Neuron (in vitro differentiated cells): ENCODE measurements at regions not wholly inside any gene's neighbourhood (a gene's known extent, or its start where the extent isn't known, plus 50 kb on each side); places are given as distances from the start of the nearest gene placed in this dataset.

Experiments
- H2AFZ ChIP-seq: one replicate; pipeline ENCODE4 v1.6.1; 2013; ENCODE audit warnings: low read depth, mild to moderate bottlenecking, inconsistent platforms, low read length, moderate library complexity
- H3K27me3 ChIP-seq: one replicate; pipeline ENCODE4 v1.6.1; 2013; ENCODE audit warnings: low read length; ENCODE audit not compliant: insufficient read depth
- H3K36me3 ChIP-seq: one replicate; pipeline ENCODE4 v1.6.1; 2013; ENCODE audit warnings: low read length; ENCODE audit not compliant: insufficient read depth
- H3K4me1 ChIP-seq: one replicate; pipeline ENCODE4 v1.6.1; 2013; ENCODE audit warnings: low read length; ENCODE audit not compliant: insufficient read depth
- H3K4me3 ChIP-seq: 2 replicates; pipeline ENCODE4 v1.5.1; 2013; ENCODE audit warnings: mild to moderate bottlenecking, low read length, moderate library complexity
- H3K9me3 ChIP-seq: one replicate; pipeline ENCODE4 v1.6.1; 2013; ENCODE audit warnings: low read length

GRCh38 chr18:11249391-11249790 is 100.0 kb upstream of the PIEZO2 start:
- Histone ChIP-seq H3K27me3 (no peaks in the 10 kb centered on the region), H3K36me3 (no peaks in the 10 kb centered on the region), H3K4me3 (no peak overlapping the region), H2AFZ (no peak overlapping the region), H3K9me3 (no peaks in the 10 kb centered on the region), H3K4me1 (no peaks in the 10 kb centered on the region)

- Histone ChIP-seq H3K27me3 (no peaks in the 10 kb centered on the region), H3K4me1 (no peaks in the 10 kb centered on the region), H3K9me3 (no peaks in the 10 kb centered on the region), H3K36me3 (no peaks in the 10 kb centered on the region), H2AFZ (no peak overlapping the region), H3K4me3 (no peak overlapping the region)
Observed at GRCh38 chr18:11247381-11247970, 98.1 kb upstream of the PIEZO2 start.

- H2AFZ ChIP-seq = no peak overlapping the region
- no peak overlapping the region for H3K4me3 ChIP-seq
- no peaks in the 10 kb centered on the region for H3K9me3 ChIP-seq
- H3K27me3 ChIP-seq = no peaks in the 10 kb centered on the region
- H3K4me1 ChIP-seq = no peaks in the 10 kb centered on the region
- H3K36me3 ChIP-seq = no peaks in the 10 kb centered on the region
Observed at GRCh38 chr18:11246495-11247300, 97.3 kb upstream of the PIEZO2 start.

GRCh38 chr18:11245879-11246278 is 96.5 kb upstream of the PIEZO2 start:
- Histone ChIP-seq H3K4me3 (no peak overlapping the region), H3K4me1 (no peaks in the 10 kb centered on the region), H3K9me3 (no peaks in the 10 kb centered on the region), H3K27me3 (no peaks in the 10 kb centered on the region), H3K36me3 (no peaks in the 10 kb centered on the region), H2AFZ (no peak overlapping the region)

GRCh38 chr18:11237484-11237883 is 88.1 kb upstream of the PIEZO2 start:
- Histone ChIP-seq H3K9me3 (no peaks in the 10 kb centered on the region), H3K4me3 (no peak overlapping the region), H3K36me3 (no peaks in the 10 kb centered on the region), H3K4me1 (no peaks in the 10 kb centered on the region), H3K27me3 (no peaks in the 10 kb centered on the region), H2AFZ (no peak overlapping the region)

- H2AFZ ChIP-seq = no peak overlapping the region
- H3K4me1 ChIP-seq = no peaks in the 10 kb centered on the region
- H3K9me3 ChIP-seq = no peaks in the 10 kb centered on the region
- no peak overlapping the region for H3K4me3 ChIP-seq
- no peaks in the 10 kb centered on the region for H3K36me3 ChIP-seq
- H3K27me3 ChIP-seq = no peaks in the 10 kb centered on the region
Observed at GRCh38 chr18:11237066-11237465, 87.7 kb upstream of the PIEZO2 start.

- H2AFZ ChIP-seq = no peak overlapping the region
Observed at GRCh38 chr18:11224153-11224552, 74.8 kb upstream of the PIEZO2 start.

GRCh38 chr18:11219571-11219970 is 70.2 kb upstream of the PIEZO2 start:
- H3K27me3 ChIP-seq = no peaks in the 10 kb centered on the region

More at GRCh38 chr18:11224153-11224552, 74.8 kb upstream of the PIEZO2 start:
- H3K9me3 ChIP-seq = no peaks in the 10 kb centered on the region
- no peaks in the 10 kb centered on the region for H3K36me3 ChIP-seq
- no peaks in the 10 kb centered on the region for H3K27me3 ChIP-seq
- no peak overlapping the region for H3K4me3 ChIP-seq
- peaks cover 2% of the 10 kb centered on the region for H3K4me1 ChIP-seq

GRCh38 chr18:11215216-11215615 is 65.8 kb upstream of the PIEZO2 start:
- peaks cover 4% of the 10 kb centered on the region for H3K4me1 ChIP-seq
- H3K36me3 ChIP-seq = no peaks in the 10 kb centered on the region
- no peak overlapping the region for H2AFZ ChIP-seq
- H3K9me3 ChIP-seq = no peaks in the 10 kb centered on the region
- H3K4me3 ChIP-seq = no peak overlapping the region
- no peaks in the 10 kb centered on the region for H3K27me3 ChIP-seq

More at GRCh38 chr18:11219571-11219970, 70.2 kb upstream of the PIEZO2 start:
- Histone ChIP-seq H3K4me3 (no peak overlapping the region), H3K4me1 (peaks cover 4% of the 10 kb centered on the region), H2AFZ (no peak overlapping the region), H3K9me3 (no peaks in the 10 kb centered on the region), H3K36me3 (no peaks in the 10 kb centered on the region)

GRCh38 chr18:11204020-11204419 is 54.7 kb upstream of the PIEZO2 start:
- Histone ChIP-seq H3K9me3 (no peaks in the 10 kb centered on the region), H3K4me3 (no peak overlapping the region), H3K36me3 (no peaks in the 10 kb centered on the region), H2AFZ (no peak overlapping the region), H3K27me3 (no peaks in the 10 kb centered on the region), H3K4me1 (peaks cover 12% of the 10 kb centered on the region)

GRCh38 chr18:11199477-11199876 is 50.1 kb upstream of the PIEZO2 start:
- H3K4me3 ChIP-seq = no peak overlapping the region

More at GRCh38 chr18:11199477-11199876, 50.1 kb upstream of the PIEZO2 start:
- H2AFZ ChIP-seq = no peak overlapping the region
- no peaks in the 10 kb centered on the region for H3K36me3 ChIP-seq
- H3K9me3 ChIP-seq = no peaks in the 10 kb centered on the region
- no peaks in the 10 kb centered on the region for H3K27me3 ChIP-seq
- H3K4me1 ChIP-seq = peaks cover 13% of the 10 kb centered on the region
